IPS DF 4.7 (cell line): ENCODE measurements at regions not wholly inside any gene's neighbourhood (a gene's known extent, or its start where the extent isn't known, plus 50 kb on each side); places are given as distances from the start of the nearest gene placed in this dataset.

Experiments used
- DNase-seq: peaks from one replicate; pipeline ENCODE4 v3.0.0-alpha.2; 2013; ENCODE audit warnings: low spot score; ENCODE audit errors: extremely low read depth

DNA sequence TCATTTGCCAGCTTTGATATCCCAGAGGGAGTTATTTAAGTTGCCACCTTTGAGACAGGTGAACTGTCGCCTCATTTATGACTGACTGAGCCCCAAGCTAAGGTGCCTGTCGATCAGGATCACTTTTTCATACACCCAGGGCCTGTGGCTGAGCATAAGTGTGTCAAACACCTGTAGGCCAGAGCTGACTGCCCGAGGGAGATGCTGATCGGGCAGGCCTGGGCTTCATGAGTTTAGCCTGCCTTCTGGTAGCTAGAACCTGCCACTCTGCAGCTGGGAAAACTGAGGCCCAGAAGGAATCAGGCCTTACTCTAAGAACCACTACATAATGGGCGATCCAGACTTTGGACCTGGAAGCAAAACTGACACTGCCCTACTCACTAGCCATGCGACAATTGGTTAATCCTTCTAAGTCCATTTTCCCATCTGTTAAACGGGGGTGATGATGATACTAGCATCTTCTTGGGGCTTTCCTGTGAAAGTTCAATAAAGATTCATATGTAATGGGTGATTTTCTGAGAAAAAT, 188.7 kb upstream of the GLI2 start:
- no peak for DNase-seq

DNA sequence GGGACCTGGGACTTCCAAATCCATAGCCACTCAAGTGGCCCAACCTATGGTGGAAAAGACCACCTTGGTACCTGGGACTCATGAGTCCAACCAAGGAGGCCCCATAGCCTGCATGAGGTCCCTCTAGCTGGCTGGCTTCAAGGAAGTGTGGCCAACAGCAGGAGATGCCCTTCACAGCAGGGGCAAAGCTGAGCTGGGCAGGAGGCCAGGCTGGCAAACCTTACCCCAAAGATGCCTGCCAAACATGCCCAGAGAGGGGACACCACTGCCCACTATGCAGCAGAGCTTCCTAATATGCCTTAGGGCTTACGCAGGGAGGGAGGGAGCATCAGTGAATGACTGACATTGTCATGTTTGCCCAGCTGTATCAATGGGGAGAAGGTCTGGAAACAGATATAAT, 188.0 kb upstream of the GLI2 start:
- no peak for DNase-seq

DNA sequence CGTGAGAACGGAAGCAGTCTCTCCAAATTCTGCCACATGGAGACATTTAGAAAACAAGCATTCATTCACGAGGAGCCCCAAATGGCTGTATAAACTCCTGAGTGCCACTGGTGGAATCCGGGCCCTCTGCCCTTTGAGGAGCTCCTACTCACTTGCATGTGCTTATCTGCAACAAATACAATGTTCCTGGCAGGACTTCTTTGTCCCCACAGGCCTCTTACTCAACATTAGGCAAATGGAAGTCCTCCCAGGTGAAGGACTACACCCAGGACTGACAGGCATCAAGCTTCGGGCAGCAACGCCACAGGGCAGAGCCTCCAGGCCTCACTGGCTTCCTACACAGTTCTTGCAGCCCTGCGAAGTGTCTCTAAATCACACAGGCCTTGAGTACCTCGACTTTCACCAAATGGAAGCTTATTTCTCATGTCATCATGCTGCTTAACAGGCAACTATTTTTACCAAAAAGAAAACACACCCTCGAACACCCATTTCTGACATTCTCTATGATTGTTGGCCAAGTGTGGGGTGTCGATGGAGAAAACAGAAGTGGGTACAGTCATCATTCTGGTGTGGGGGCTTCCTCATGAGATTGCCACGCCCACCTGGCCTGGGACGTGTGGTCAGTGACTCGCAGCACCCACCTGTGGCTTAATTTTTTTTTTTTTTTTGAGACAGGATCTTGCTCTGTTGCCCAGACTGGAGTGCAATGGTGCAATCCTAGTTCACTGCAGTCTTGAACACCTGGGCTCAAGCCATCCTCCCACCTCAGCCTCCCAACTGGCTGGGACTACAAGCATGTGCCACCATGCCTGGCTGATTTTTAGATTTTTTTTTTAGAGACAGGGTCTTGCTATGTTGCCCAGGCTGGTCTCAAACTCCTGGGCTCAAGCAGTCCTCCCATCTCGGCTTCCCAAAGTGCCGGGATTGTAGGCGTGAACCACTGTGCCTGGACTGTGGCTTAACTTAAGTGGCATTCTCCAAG, 186.8 kb upstream of the GLI2 start:
- no peak for DNase-seq

DNA sequence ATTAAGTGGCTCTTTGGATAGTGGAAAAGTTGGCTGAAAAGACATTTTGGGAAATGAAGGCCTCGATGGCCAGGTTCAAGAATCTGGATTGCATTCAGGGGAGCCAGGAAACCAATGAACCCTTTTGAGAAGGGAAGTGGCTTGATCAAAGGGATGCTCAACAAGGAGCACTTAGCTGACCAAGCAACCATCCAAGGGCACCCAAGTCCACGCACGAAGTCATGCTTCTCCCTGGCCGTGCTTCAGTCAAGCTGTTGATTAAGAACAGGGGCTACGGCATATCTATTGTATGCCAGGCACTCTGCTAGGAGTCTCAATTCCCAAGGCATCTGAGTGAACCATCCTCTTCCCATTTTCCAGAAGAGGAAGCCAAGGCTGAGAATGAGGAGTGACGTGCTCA, 185.8 kb upstream of the GLI2 start:
- no peak for DNase-seq

DNA sequence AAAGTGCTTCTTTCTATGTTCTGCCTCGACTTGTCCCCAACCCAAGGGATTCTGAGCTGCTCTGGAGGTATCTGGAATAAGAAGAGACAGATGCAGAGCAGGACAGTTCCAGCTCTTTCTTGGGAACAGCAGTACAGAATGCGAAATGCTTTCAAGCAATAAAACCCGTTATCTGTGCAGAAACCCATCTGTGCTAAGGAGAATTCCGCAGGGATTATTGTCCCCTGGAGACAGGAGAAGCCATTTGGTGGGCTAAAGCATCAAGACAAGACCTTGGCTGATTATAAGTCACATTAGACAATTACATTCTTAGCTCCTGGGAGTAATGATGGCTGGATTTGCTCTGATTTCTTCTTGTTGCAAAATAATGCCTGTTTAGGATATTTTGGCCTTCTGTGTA, 185.4 kb upstream of the GLI2 start:
- DNase-seq = no peak

DNA sequence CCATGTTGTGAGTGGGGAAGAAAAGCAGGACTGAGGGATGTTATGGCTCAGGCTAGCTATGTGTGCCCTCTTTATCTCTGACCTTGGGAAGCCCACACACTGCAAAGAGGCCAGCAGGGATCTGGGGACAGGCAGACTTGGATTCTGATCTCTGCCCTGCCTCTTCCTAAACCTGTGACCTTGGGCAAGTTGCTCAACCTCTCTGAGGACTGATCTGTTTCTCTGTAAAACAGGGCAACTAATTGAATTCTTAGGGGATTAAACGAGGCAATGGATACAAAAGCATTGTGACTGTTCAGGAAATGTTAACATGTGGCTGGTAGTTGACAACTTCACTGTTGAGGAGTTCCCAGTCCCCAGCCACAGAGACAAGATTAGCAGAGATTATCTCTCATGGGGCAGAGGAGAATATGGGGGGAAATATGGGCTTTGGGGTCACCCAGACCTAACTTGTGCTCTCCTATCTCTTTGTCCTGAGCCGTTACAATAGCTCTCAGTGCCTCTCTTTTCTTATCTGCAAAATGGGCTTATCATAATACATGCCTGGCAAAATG, 184.7 kb upstream of the GLI2 start:
- no peak for DNase-seq

DNA sequence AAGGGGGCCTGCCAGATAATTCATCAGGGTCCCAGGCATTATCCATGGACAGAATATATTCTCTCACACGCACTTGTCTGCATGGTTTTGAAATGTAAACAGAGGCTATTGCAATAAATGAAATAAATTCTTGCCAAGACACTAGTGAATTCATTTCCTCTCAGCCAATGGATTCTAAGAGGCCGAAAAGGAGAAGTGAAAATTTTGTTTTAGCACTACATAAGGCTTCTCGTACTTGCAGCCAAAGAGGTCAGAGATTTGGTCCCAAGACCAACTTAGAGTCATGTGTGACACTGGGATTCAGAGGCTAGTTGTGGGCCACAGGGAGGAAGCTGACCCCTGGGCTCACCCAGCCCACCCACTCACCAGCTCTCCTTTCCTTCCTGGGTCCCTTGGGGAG, 184.1 kb upstream of the GLI2 start:
- no peak for DNase-seq

DNA sequence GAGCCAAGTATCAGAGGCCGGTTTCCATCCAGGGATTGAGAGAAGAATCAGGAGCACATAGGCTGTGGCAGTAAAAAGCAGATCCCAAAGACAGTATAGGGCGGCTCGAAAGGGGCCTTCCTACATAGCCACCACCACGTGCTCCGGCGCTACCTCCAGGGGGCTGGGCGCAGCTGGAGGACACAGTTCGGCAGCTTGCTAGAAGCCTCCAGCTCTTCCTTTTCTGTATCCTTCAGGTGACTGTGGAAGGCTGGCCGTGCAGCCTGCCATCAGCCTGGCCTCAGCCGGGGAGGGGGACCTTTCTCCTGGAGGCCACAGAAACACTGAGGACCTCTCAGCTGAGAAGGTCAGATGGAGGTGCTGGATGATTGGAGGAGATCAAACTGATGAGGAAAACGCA, 183.6 kb upstream of the GLI2 start:
- no peak for DNase-seq

DNA sequence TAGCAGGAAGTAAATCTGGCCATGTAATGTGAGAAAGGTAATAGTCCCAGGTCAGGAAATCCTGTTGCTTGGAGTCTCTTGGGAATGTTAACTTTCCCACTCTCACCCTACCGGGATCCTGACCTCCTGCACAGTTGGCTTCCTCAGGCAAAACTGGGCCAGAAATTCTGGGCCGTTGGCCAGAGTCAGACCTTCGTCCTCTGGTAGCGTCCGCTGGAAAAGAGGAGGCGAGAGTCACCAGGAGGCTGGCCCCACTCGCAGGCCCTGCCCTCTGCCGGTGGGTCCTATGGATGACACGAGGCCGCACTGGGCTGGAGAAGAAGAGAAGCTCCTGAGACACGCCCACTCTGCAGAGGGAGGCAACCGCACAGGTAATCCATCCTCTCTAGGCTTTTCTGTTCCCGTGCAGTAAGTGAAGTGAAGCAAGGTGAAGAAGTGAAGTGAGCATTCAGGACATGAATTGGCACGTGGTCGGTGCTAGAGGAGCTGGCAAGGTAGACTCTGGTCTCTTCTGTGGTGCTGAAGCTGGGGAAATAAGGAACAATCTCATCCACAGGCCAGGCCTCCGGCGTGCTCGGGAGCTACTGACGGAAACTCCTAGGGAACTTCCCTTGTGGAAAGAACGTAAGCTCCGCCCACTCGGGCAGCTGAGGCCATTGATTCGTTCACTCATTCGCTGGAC, 182.7 kb upstream of the GLI2 start:
- DNase-seq = peak; percentile 76

DNA sequence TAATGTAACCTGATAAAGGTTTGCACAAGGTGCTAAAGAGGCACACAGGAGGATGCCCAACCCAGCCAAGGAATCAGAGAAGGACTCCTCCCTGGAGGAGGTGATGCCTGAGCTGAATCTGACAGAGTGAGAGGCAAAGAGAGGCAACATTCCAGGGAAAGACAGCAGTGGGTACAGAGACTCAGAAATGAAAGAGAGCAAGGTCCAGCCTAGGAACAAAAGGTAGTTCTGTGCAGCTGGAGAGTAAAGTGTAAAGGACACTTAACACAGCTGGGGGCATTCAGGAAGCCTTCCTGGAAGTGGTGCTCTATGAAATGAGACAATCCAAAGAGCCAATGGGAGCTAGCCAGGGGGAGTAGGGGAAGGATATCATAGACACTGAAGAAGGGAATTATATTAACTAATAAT, 181.0 kb upstream of the GLI2 start:
- DNase-seq = no peak

DNA sequence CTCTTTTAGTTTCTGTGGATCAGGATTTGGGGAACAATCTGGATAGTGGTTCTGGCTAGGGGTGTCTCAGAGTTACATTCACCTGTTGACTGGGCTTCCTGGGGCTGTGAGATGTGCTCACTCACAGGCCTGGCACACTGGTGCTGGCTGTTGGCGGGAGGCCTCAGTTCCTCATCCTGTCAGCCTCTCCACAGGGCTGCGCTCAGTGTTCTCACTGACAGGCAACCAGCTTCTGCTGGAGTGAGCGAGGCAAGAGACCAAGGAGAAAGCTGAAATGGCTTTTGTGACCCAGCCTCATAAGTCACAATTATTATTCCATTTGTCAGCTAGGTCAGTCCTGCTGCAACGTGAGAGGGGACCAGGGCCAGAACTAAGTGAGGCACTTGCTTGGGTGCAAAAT, 180.6 kb upstream of the GLI2 start:
- DNase-seq = no peak

DNA sequence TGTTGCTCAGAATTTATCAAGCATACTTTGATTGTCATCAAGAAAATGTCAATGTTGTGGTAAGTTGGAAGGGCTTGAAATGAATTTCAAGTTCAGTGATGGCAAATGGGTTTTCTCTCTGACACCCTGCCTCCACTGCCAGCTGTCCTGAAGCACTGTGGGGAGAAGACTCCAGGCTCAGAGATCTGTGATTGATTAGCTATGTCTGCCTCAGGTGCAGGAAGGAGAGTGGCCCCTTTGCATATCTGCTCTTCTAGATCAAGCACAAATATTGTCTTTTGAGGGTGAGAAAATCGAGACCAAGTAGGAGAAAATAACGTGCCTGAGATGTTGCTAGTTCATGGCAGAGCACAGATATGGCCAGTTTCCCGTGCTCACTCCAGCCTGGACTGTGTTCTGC, 178.8 kb upstream of the GLI2 start:
- no peak for DNase-seq

DNA sequence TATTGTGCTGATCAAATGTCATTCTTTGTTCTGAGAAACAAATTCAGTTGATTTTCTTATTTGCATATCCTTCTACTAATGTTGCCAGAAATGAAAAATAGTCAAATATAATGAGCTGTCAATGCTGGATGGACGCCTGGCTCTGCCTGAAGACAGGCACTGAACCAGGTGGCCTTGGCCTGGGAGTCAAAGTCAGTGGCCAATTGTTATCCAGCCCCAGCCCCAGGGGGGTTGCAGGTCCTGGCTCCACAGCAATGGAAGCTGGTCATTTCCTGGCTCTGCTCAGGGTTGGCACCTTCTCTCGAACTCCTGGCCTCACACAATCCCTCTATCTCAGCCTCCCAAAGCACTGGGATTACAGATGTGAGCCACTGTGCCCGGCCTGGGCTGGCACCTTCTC, 176.8 kb upstream of the GLI2 start:
- no peak for DNase-seq

DNA sequence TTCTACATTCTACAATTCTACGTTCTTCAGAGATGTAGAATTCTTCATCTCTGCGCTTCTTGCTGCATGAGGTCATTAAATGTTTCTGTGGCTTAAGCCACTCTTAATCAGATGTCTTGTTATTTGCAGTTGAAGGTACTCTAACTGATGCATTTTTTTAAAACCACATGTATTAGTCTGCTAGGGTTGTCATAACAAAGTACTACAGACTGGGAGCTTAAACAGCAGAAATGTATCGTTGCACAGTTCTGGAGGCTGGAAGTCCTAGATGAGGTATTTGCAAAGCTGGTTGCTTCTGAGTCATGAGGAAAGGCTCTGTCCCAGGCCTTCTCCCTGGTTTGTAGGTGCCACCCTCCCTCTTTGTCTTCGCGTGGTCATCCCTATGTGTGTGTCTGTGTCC, 176.3 kb upstream of the GLI2 start:
- no peak for DNase-seq

DNA sequence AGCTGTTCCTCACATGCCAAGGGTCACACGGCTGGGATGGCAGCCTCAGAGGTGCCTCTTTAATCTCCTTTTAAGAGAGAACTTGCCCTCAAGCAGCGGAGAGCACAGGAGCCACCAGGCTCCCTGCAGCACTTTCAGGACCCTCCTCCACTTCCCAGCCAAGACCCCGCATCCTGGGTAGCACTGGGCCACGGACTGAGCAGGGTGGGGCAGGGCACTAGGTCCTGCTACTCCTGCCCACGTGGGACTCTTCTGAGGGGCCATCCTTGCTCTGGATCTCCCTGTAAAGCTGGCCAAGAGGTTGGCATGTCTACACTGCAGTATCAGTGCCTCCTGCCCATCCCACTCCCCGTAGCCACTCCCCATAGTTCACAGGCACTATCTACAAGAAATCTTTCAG, 175.3 kb upstream of the GLI2 start:
- DNase-seq = no peak

DNA sequence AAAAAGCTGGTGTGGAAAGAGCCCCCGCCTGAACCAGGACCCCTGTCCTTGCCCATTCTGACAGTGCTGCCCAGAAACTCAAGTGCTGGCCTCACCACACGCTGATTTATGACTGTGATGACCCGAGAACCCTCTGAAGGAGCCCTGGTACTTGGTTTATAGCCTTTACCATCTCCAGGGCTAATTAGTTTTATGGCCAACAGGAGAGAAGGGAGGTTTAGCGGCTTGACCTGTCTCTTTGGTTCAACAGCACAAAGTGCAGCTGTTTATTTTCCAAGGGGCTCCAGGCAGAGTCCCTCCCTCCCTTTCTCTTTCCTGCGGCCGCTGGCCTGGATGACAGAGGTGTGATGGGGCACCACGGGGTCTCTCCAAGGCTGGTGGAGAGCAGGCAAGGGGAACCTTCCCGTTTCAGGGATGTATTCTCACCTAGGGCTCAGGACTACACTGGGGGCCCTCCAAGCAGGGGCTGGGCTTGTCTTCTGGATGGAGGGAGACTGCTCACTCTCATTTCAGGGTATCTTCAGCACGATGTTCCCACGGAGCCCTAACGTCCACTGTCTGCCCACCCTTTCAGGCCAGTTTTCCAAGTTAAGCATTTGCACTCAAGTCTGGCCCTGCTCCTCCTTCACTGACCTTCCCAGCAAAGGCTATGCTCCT, 174.2 kb upstream of the GLI2 start:
- no peak for DNase-seq

DNA sequence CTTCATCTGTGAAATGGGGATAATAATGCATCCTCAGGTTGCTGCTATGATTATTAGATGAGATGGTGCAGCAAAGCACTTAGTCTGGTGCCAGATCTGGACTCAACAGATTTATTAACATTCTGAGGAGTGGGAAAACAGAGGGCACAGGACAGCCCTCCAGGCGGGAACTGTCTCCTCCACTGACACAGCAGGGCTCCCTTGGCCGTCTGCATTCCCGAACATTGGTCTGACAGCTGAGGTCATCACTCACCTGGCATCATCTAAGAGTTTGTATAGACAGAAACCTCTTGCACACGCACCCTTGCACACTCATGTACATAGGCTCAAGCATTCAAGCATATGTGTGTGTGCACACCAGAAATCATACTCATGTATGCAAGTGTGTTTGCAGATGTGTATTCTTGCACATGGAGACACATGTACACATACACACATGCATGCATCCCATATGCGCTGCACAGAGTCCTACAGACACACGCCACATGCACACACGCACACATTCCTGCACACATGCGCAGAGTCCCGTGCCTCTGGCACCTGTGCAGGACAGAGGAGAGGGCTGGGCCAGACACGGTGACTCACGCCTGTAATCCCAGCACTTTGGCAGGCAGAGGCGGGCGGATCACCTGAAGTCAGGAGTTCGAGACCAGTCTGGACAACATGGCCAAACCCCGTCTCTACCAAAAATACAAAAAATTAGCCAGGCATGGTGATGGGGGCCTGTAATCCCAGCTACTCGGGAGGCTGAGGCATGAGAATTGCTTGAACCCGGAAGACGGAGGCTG, 173.3 kb upstream of the GLI2 start:
- no peak for DNase-seq

DNA sequence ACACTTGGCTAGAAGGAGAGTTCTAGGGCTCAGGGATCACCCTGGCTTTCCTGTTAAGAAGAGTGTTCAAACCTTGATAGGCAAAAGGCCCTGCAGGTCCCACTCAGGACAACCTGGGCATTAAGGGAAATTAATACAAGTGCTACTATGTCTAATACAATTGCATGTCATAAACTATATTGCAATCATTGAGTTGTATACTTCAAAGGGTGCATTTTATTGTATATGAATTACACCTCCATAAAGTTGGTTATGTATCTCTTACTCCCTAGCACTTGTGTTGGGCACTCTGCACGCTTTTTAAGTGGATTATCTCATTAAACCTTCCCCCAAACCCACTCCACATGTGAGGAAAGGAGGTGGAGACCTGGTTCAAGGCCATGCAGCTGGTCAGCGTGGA, 172.1 kb upstream of the GLI2 start:
- no peak for DNase-seq

DNA sequence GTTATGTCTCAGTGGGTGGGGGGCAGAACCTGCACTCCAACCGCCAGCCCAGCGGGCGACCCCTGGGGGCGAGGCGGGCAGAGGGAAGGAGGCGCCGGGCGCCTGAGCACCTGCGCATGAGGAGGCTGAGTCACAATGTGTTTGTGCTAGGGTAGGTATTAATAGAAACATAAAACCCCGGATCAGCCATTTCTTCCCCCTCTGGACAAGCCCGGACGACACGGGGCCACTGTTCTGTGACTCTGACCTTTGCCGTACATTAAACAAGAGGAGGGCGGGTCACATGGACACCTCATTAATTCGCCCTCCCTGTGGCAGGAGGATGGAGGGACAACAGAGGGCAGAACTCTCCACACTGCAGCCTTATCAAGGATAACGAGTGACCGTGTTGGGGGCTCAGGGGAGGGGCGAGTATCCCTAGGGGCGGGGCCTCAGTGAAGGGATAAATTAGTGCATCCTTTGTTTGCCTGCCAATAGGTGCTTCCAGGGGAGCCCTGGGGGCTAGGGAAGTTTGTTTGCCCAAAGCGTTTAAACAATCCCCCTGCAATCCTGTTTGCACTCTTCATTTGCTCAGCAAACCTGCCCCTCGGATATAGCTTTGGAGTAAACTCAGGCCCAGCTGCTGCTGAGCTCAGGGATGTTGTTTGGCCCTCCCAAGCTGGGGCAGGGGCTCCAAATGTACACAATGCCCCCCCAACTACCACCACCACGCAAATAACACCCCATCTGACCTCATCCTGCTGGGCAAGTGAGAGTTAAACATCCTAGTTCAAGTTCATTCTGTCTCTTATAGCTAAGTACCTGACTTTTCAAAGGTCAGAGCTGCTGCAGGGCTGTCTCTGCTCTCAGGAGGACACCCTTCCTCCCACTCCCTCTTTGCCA, 171.2 kb upstream of the GLI2 start:
- no peak for DNase-seq

DNA sequence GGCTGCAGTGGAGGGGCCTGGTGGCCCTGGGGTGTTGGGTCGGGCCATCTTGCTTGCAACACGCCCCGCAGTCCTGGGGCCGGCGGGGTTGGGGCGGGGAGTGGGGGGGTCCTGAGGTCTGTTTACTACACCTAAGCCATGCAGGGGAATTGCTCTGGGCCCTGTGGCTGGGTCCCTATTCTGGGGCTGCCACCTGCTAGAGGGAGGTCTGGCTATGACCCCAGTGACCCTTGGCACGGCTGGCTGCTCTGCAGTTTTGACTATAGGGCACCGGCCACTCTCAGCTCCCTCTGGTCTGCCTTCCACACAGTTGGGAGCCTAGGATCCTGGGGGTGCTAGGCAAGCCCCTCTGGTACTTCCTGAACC, 170.6 kb upstream of the GLI2 start:
- DNase-seq = no peak
